ENCODE measurements at regions not wholly inside any gene's neighbourhood (a gene's known extent, or its start where the extent isn't known, plus 50 kb on each side); places are given as distances from the start of the nearest gene placed in this dataset.

- H3K4me3 ChIP-seq (ENCODE audit: low read depth in 2 of 2, low read length in 2 of 2): no peak overlapping the region
- DNase-seq (ENCODE audit: low read depth, low spot score) (no peak), ATAC-seq (no peak)
- ChIA-PET CTCF (no interaction called here), POLR2A (no interaction called here)
- no peaks in the 10 kb centered on the region for H3K27me3 ChIP-seq (ENCODE audit: control insufficient read depth, insufficient read depth, low read length)
- intact Hi-C loops (cut with micrococcal nuclease; ENCODE audit: unreplicated experiment): no loop called here
- no TSS peak for BruUV-seq (replicated peaks)
- no peak for TF ChIP-seq REST (IDR thresholded peaks at IDR 0.05; ENCODE audit: insufficient read depth in 1 of 2, low read depth in 2 of 2, low read length in 1 of 2)
- no peak for TF ChIP-seq SIN3A (IDR thresholded peaks at IDR 0.05; ENCODE audit: borderline replicate concordance, insufficient read depth, low read depth, low read length)
- no peak for TF ChIP-seq CTCF (IDR thresholded peaks at IDR 0.05)
- no peak for TF ChIP-seq TCF7L2 (IDR thresholded peaks at IDR 0.05; ENCODE audit: low read depth, low read length)
- TF ChIP-seq POLR2AphosphoS5 (IDR thresholded peaks at IDR 0.05; ENCODE audit: low read depth, low read length): no peak
- in situ Hi-C loops (cut with HindIII; ENCODE audit: low pct_unique_long_range_greater_than_20kb, low sequenced_read_pairs): no loop called here
- H3K27ac ChIP-seq (ENCODE audit: low read length): no peak overlapping the region
- H3K4me1 ChIP-seq (ENCODE audit: control insufficient read depth, insufficient read depth, low read length): no peaks in the 10 kb centered on the region
- no peaks in the 10 kb centered on the region for H3K9me3 ChIP-seq (ENCODE audit: control insufficient read depth, insufficient read depth, low read depth, low read length)
- no peaks in the 10 kb centered on the region for H3K36me3 ChIP-seq (ENCODE audit: control insufficient read depth, insufficient read depth, low read length)
These were observed 456.9 kb downstream of the BCL11A start for GRCh38 chr2:60096556-60096955.

GRCh38 chr2:60095903-60096302, 457.6 kb downstream of the BCL11A start:
- Histone ChIP-seq H3K27me3 (ENCODE audit: control insufficient read depth, insufficient read depth, low read length) (no peaks in the 10 kb centered on the region), H3K4me3 (ENCODE audit: low read depth in 2 of 2, low read length in 2 of 2) (no peak overlapping the region), H3K36me3 (ENCODE audit: control insufficient read depth, insufficient read depth, low read length) (no peaks in the 10 kb centered on the region), H3K9me3 (ENCODE audit: control insufficient read depth, insufficient read depth, low read depth, low read length) (no peaks in the 10 kb centered on the region), H3K4me1 (ENCODE audit: control insufficient read depth, insufficient read depth, low read length) (no peaks in the 10 kb centered on the region), H3K27ac (ENCODE audit: low read length) (no peak overlapping the region)
- DNase-seq (ENCODE audit: low read depth, low spot score): no peak
- BruUV-seq (replicated peaks): no TSS peak
- ChIA-PET CTCF (no interaction called here), POLR2A (no interaction called here)
- intact Hi-C loops (cut with micrococcal nuclease; ENCODE audit: unreplicated experiment) (no loop called here), in situ Hi-C loops (cut with HindIII; ENCODE audit: low pct_unique_long_range_greater_than_20kb, low sequenced_read_pairs) (no loop called here)
- no peak for TF ChIP-seq REST (IDR thresholded peaks at IDR 0.05; ENCODE audit: insufficient read depth in 1 of 2, low read depth in 2 of 2, low read length in 1 of 2)
- no peak for TF ChIP-seq SIN3A (IDR thresholded peaks at IDR 0.05; ENCODE audit: borderline replicate concordance, insufficient read depth, low read depth, low read length)
- no peak for TF ChIP-seq CTCF (IDR thresholded peaks at IDR 0.05)
- TF ChIP-seq TCF7L2 (IDR thresholded peaks at IDR 0.05; ENCODE audit: low read depth, low read length): no peak
- no peak for TF ChIP-seq POLR2AphosphoS5 (IDR thresholded peaks at IDR 0.05; ENCODE audit: low read depth, low read length)
- ATAC-seq: no peak
